IMR-90 (cell line): ENCODE measurements at regions not wholly inside any gene's neighbourhood (a gene's known extent, or its start where the extent isn't known, plus 50 kb on each side); places are given as distances from the start of the nearest gene placed in this dataset.

ENCODE experiments used
- ATAC-seq: fragments of 200-7000 bp; cut with Tn5 transposase; 2 replicates; pipeline ENCODE4 v1.9.1; 2020; ENCODE audit warnings: low read depth, mild to moderate bottlenecking, moderate library complexity
- BruUV-seq: library from RNA; stranded (reverse); fragments of 400-500 nt; replicated peaks from 2 replicates; lab custom pipeline; 2021; lab: Mats Ljungman, UMichigan
- CTCF ChIA-PET: fragments of 300-600 bp; formaldehyde crosslinking; extraction: SDS; loops from one replicate; lab custom pipeline; 2021; ENCODE audit warnings: antibody characterized with exemption; lab: Yijun Ruan, JAX
- POLR2A ChIA-PET: fragments of 300-600 bp; sonication (Branson Sonifier 250); formaldehyde crosslinking; loops from one replicate; lab custom pipeline; 2022; ENCODE audit warnings: antibody characterized with exemption; ENCODE audit not compliant: unreplicated experiment; lab: Charles Lee
- DNase-seq: peaks from one replicate; pipeline ENCODE4 v3.0.0; 2013
- H2AFZ ChIP-seq: replicated peaks from 2 replicates; pipeline ENCODE3; 2013; ENCODE audit warnings: low read length, mild to moderate bottlenecking; ENCODE audit not compliant: poor library complexity
- H2AK5ac ChIP-seq: 2 replicates; pipeline ENCODE4 v1.6.1; 2013; ENCODE audit warnings: low read depth, low read length, inconsistent platforms
- H2AK9ac ChIP-seq: replicated peaks from 2 replicates; pipeline ENCODE3; 2013; ENCODE audit warnings: mild to moderate bottlenecking, low read depth, low read length, moderate library complexity; ENCODE audit not compliant: poor library complexity
- H2BK120ac ChIP-seq: 2 replicates; pipeline ENCODE4 v1.6.1; 2013; ENCODE audit warnings: low read depth, low read length, inconsistent platforms
- H2BK15ac ChIP-seq: 3 replicates; pipeline ENCODE4 v1.6.1; 2013; ENCODE audit warnings: low read depth, low read length, inconsistent platforms
- H2BK20ac ChIP-seq: 2 replicates; pipeline ENCODE4 v1.6.1; 2013; ENCODE audit warnings: low read depth, mild to moderate bottlenecking, inconsistent platforms, low read length, moderate library complexity
- H2BK5ac ChIP-seq: 2 replicates; pipeline ENCODE4 v1.6.1; 2013; ENCODE audit warnings: mild to moderate bottlenecking, low read depth, low read length, inconsistent platforms; ENCODE audit not compliant: poor library complexity, severe bottlenecking
- H3K14ac ChIP-seq: replicated peaks from 2 replicates; pipeline ENCODE4 v1.6.1; 2013; ENCODE audit warnings: low read depth, low read length, inconsistent platforms
- H3K18ac ChIP-seq: 2 replicates; pipeline ENCODE4 v1.6.1; 2013; ENCODE audit warnings: low read depth, low read length, control low read depth
- H3K23ac ChIP-seq: 2 replicates; pipeline ENCODE4 v1.6.1; 2013; ENCODE audit warnings: low read depth, low read length, inconsistent platforms
- H3K27ac ChIP-seq: 2 replicates; pipeline ENCODE4 v1.5.1; 2013; ENCODE audit warnings: mild to moderate bottlenecking, control low read depth, low read length; ENCODE audit not compliant: insufficient read depth
- H3K27me3 ChIP-seq: 2 replicates; pipeline ENCODE4 v1.6.1; 2013; ENCODE audit warnings: low read length; ENCODE audit not compliant: control insufficient read depth, insufficient read depth
- H3K36me3 ChIP-seq: 2 replicates; pipeline ENCODE4 v1.6.1; 2013; ENCODE audit warnings: low read length, mixed read lengths; ENCODE audit not compliant: control insufficient read depth, insufficient read depth
- H3K4ac ChIP-seq: 2 replicates; pipeline ENCODE4 v1.6.1; 2013; ENCODE audit warnings: low read depth, low read length, inconsistent platforms
- H3K4me1 ChIP-seq: 2 replicates; pipeline ENCODE4 v1.6.1; 2013; ENCODE audit warnings: low read length, mixed read lengths; ENCODE audit not compliant: control insufficient read depth, insufficient read depth
- H3K4me2 ChIP-seq: 2 replicates; pipeline ENCODE4 v1.6.1; 2013; ENCODE audit warnings: low read depth, mild to moderate bottlenecking, control low read depth, low read length, moderate library complexity
- H3K4me3 ChIP-seq: 2 replicates; pipeline ENCODE4 v1.5.1; 2013; ENCODE audit warnings: low read depth, mild to moderate bottlenecking, control low read depth, low read length, moderate library complexity; ENCODE audit not compliant: insufficient read depth
- H3K56ac ChIP-seq: 2 replicates; pipeline ENCODE4 v1.6.1; 2013; ENCODE audit warnings: low read length, inconsistent platforms; ENCODE audit not compliant: insufficient read depth; ENCODE audit errors: extremely low read depth
- H3K79me1 ChIP-seq, 2 experiments: 2 replicates each; pipeline ENCODE4 v1.6.1; 2013; ENCODE audit warnings: low read length in 2 of 2, inconsistent platforms in 1 of 2, low read depth in 1 of 2
- H3K9ac ChIP-seq: 2 replicates; pipeline ENCODE4 v1.6.1; 2013; ENCODE audit warnings: low read depth, low read length, control low read depth
- H3K9me1 ChIP-seq: 2 replicates; pipeline ENCODE4 v1.6.1; 2013; ENCODE audit warnings: low read length, inconsistent platforms; ENCODE audit not compliant: insufficient read depth
- H3K9me3 ChIP-seq: 2 replicates; pipeline ENCODE4 v1.6.1; 2013; ENCODE audit warnings: low read length; ENCODE audit not compliant: control insufficient read depth, insufficient read depth
- H4K20me1 ChIP-seq: 2 replicates; pipeline ENCODE4 v1.6.1; 2013; ENCODE audit warnings: low read length, inconsistent platforms; ENCODE audit not compliant: insufficient read depth
- H4K5ac ChIP-seq: 2 replicates; pipeline ENCODE4 v1.6.1; 2013; ENCODE audit warnings: mild to moderate bottlenecking, low read depth, low read length, control low read depth
- H4K8ac ChIP-seq, 2 experiments: 2 replicates each; pipeline ENCODE4 v1.6.1; 2013; ENCODE audit warnings: low read depth in 2 of 2, low read length in 2 of 2, control low read depth in 1 of 2, inconsistent platforms in 1 of 2
- H4K91ac ChIP-seq: 2 replicates; pipeline ENCODE4 v1.6.1; 2013; ENCODE audit warnings: low read depth, low read length, inconsistent platforms; ENCODE audit not compliant: insufficient read depth
- CEBPB ChIP-seq: IDR thresholded peaks from 2 replicates; pipeline ENCODE4 v1.6.1; 2012; ENCODE audit warnings: low read depth, low read length, improper control_type of control experiment
- MAFK ChIP-seq: IDR thresholded peaks from 2 replicates; pipeline ENCODE4 v1.6.1; 2012; ENCODE audit warnings: low read depth, low read length, improper control_type of control experiment
- WGBS, 2 experiments: methylation state at CpG; one replicate each; pipeline versions ENCODE4 v1.1.5 to v1.1.7; 2013; ENCODE audit warnings: missing lambda C conversion rate in 2 of 2; ENCODE audit not compliant: insufficient read length in 1 of 2; ENCODE audit errors: extremely low coverage in 2 of 2; 5-methylcytosine and 5-hydroxymethylcytosine counted together
- dilution Hi-C: fragments of 300-500 bp; cut with HindIII; formaldehyde crosslinking; loops from one replicate; pipeline ENCODE4 v1.14.3; 2018; ENCODE audit warnings: low sequenced_read_pairs; ENCODE audit not compliant: unreplicated experiment
- in situ Hi-C: fragments of 300-500 bp; cut with MboI; formaldehyde crosslinking; loops from 3 replicates; pipeline ENCODE4 v1.14.3; 2019; ENCODE audit warnings: low sequenced_read_pairs, inconsistent platforms, mixed read lengths
- intact Hi-C: fragments of 100-400 bp; cut with micrococcal nuclease; formaldehyde crosslinking; loops from 2 replicates; pipeline ENCODE4 v1.10.0; 2022

DNA sequence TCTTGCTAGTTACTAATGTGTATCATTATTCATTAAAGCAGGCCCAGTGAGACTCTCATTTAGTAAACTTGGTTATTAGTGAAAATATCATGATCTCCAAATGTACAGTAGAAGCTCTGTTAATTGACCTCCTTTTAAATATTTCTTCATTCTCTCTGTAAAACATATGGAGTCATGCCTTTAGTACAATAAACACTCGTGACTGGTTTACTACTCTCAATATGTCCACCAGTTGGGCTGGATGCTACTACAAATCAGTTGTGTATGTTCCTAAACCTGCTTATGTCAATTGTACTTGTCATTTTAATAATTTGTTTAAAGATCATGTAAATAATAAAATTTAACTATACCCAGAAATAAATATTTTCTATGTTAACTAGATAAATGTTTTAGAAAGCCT, 68.6 kb upstream of the COMTD1 start:
- Histone ChIP-seq H3K9me3 (peaks cover 9% of the 10 kb centered on the region), H3K27ac (peak overlapping the region; percentile 82; the same call in 1 of the 2 replicates), H3K27me3 (no peaks in the 10 kb centered on the region), H2AK9ac (no peak overlapping the region), H3K36me3 (no peaks in the 10 kb centered on the region), H4K20me1 (no peaks in the 10 kb centered on the region), H3K4me1 (peaks cover 6% of the 10 kb centered on the region; the same call in 1 of the 2 replicates), H3K79me1 (peaks cover 0 to 6% of the 10 kb centered on the region in 2 experiments; a peak in 1 of 4 replicates), H3K23ac (peak overlapping the region; percentile 3; the same call in 1 of the 2 replicates), H3K9ac (peak overlapping the region; percentile 19), H2AK5ac (no peak overlapping the region), H3K9me1 (peaks cover 10% of the 10 kb centered on the region), H2BK15ac (no peak overlapping the region), H4K5ac (no peak overlapping the region), H3K4ac (peak overlapping the region; percentile 35; the same call in 1 of the 2 replicates), H3K18ac (0 out of 2 replicates have a peak overlapping the region, but pooled peaks have one; percentile 87), H4K91ac (0 out of 2 replicates have a peak overlapping the region, but pooled peaks have one; percentile 29), H3K56ac (peak overlapping the region; percentile 62; the same call in 1 of the 2 replicates), H2BK120ac (peak overlapping the region; percentile 86), H3K4me3 (no peak overlapping the region), H2BK20ac (peak overlapping the region; percentile 61; the same call in 1 of the 2 replicates), H2BK5ac (peak overlapping the region; percentile 91), H4K8ac (peak overlapping the region in 1 of 2 experiments; percentile 71; a peak in 3 of 4 replicates), H3K14ac (no peak overlapping the region), H3K4me2 (no peak overlapping the region), H2AFZ (no peak overlapping the region)
- in situ Hi-C loops: no loop called here
- dilution Hi-C loops: no loop called here
- intact Hi-C loops: loop anchor here (5.0 kb wide), 1 partner anchor 67 kb away; the partner anchor contains the start of gene COMTD1
- POLR2A ChIA-PET: no interaction called here
- no TSS peak for BruUV-seq
- DNase-seq (peak; percentile 59), ATAC-seq (peak; percentile 68)
- TF ChIP-seq CEBPB (0 out of 2 replicates have a peak, but pooled peaks have one; percentile 1), MAFK (no peak)
- CTCF ChIA-PET: interaction anchor here (0.6 kb wide), 1 partner anchor 91 kb away, joined by 3 read pairs; no protein-coding TSS in a partner anchor
- WGBS, 2 experiments: no CpG with 5 or more reads among the region's 1 CpG
